Middle frontal gyrus (tissue), 1 donor: ENCODE measurements at regions not wholly inside any gene's neighbourhood (a gene's known extent, or its start where the extent isn't known, plus 50 kb on each side); places are given as distances from the start of the nearest gene placed in this dataset.
A peak's percentile ranks its signal among the peaks of the same experiment; 100 is the strongest.
"Not testable (repeated sequence)": the region's sequence is repeated elsewhere in the genome, so short reads cannot be mapped to it uniquely, and the experiment has no call there.

Experiments
- DNase-seq: peaks from one replicate; pipeline ENCODE4 v3.0.0-alpha.2; 2015; ENCODE audit warnings: low spot score; ENCODE audit errors: extremely low spot score

DNA sequence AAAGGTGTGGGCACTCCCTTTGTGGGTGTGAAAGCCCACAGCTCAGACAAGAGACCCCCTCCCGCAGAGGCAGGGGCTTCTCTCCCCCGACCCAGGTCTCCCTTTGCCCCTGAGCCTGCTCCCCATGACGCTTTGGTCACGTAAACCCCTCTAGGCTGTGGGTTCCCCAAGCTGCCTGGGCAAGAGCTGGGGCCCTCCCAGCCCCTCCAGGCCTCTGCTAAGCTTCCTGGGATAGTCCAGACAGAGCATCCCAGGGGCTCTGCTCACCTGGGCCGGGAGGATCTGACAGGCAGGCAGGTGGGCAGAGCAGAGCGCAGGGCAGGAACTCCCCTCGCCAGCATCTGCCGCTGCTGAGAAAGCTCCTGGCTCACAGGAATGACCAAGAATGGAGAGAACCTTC lies 177.3 kb downstream of the BANP start:
- DNase-seq: no peak

DNA sequence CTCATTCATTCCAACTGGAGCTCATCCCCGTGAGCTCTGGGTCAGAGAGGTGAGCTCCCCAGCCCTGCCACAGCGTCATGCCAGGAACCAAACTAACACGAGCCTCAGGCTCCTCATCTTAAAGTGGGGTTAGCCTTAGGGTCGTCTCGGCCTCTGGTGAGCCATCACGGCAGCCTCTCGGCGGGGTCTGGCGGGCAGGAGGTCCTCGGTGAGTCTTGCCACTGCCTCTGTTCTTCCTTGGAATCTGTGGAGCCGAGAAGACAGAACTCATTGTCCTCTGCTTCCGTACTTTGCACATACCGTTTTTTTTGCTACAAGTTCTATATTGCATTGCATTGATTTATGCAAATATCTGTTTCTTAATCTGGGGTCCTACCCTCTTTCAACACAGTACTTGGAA lies 177.9 kb downstream of the BANP start:
- DNase-seq: not testable (repeated sequence)

DNA sequence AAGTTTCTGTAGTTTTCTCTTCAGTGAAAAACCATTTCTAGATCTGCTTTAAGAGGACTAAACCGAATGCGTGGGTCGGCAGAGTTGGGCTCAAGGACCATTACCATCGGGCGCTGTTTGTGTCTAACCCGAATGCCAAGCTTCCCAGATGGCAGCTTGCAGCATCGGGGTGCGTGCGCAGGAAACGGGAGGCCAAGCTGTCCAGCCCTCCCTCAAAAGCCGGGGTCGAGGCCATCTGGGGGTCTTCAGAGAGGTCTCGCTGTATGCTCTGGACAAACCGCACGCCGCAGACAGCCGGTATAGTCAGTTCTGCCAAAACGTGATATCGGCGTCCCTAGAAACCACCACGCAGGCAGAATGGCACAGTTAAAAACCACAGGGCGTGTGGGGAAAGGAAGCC lies 178.8 kb downstream of the BANP start:
- no peak for DNase-seq

DNA sequence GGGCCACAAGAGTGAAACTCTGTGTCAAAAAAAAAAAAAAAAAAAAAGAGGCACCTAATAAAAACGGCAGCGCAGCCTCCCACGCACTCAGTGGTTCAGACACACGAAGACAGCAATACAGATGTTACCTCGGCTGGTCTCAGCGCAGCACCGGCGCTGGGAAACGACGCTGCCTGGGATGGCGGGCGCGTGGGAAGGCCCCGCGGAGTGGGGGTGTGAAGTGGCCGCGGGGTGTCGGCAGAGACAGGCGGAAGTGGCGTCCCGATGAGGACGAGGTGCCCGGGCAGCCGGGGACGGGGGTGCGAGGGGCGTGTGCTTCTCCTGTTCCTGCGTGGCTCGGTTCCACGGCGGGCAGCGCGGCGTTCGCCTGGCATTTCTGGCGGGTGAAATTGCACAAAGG lies 179.4 kb downstream of the BANP start:
- DNase-seq: no peak

DNA sequence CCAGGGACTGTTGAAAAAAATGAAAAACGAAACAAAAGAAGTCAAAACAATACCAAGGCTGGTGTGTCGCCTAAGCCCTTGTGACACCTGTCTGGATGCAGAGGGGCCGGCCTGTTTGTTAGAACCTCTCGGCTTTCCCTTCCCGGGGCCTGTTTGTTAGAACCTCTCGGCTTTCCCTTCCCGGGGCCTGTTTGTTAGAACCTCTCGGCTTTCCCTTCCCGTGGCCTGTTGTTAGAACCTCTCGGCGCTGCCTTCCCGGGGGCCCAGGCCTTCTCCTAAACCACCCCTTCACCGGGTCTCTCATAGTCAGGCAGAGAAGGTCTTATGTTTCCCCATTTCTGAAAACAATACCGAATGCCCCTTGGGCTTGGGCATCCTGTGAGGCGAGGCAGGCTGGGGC lies 180.0 kb downstream of the BANP start:
- DNase-seq: no peak

DNA sequence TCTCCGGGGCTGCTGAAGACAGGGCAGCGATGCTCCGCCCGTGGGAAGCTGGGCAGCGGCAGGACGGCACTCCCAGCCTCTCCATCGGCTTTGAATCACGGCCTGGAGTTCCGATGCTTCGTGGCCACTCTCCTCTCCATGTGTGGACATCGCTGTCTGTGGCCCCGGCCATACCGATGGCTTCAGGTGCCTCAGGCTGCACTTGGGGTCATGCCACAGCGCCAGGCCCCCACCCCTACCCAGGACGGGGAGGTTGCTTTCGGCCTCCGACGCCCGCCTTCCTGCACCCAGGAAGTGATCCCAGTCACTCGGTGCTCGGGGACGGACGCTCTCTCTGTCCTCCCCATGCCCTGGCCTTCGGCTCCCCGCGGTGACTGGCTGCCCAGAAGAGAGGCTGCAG lies 180.7 kb downstream of the BANP start:
- DNase-seq: no peak

DNA sequence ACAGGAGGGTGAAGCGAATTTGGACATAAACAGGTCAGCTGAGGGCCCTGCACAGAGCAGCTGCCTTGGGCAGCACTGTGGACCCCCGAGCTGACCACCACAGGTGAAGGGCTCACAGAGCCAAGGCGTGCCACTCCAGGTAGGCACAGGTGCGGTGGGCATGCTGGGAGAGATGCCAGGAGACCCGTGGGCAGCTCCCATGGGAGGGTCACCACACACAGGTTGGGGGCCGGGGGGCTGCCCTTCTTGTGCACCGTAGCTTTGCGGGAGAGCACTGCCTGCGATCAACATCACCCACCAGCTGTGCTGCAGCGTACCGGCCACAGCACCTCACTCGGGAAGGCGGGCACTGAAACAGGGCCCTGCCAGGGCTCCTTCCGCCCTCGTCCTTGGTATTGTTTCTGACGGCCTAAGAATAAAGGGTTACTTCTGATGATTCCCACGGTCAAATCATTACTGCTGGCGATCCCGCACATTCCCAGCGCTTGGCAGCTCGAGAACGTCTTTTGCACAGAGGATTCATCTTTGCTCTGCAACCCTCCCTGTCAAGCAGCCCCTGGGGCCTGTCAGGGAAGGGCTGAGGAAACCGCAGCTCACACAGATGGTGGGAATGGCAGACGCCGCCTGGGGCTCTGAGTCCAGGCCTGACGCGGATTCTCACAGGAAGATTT lies 181.7 kb downstream of the BANP start:
- no peak for DNase-seq

DNA sequence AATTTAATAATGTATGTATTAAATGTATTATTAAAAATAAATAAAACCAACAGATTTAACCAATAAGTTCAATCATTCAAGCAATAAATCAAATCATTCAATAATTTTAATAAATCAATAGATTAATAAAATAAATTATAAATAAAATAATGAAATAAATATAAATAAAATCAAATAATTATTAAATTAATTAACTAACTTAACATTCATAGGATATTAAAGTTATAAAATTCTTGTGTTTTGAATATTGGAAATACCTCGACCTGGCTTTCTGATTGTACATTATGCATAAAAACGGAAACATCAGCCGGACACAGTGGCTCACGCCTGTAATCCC lies 182.2 kb downstream of the BANP start:
- DNase-seq: no peak

DNA sequence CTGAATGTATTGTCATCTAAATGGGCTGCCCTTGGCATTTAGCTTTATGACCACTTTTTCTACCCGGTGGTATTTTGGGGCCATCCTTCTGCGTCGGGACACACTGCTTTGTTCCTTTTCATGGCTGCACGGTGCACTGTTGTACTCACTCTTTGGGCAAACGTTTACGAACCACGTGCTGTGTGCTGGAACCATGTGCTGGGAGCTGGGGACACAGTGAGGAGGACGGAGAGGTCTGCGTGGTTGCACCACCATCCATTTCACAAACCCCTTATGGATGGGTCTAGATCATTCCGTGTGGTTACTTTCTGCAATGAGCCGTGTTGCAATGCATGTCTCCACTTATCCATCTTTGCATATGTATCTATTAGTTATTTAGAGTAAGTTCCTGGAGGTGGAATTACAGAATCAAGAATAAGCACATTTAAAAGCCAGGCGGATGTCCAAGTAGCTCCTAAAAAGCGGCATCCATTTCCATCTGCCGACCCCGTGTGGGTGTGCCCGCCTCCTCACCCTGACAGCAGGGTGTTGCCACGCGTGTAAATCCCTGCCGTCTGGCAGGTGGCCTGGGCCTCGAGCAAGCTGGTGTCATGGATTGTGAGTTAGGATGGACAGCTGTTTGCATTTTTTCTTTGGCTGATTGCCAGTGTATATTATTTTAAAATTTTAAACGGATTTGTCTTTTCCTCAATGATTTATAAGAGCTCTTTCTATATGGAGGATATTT lies 183.1 kb downstream of the BANP start:
- DNase-seq: not testable (repeated sequence)

DNA sequence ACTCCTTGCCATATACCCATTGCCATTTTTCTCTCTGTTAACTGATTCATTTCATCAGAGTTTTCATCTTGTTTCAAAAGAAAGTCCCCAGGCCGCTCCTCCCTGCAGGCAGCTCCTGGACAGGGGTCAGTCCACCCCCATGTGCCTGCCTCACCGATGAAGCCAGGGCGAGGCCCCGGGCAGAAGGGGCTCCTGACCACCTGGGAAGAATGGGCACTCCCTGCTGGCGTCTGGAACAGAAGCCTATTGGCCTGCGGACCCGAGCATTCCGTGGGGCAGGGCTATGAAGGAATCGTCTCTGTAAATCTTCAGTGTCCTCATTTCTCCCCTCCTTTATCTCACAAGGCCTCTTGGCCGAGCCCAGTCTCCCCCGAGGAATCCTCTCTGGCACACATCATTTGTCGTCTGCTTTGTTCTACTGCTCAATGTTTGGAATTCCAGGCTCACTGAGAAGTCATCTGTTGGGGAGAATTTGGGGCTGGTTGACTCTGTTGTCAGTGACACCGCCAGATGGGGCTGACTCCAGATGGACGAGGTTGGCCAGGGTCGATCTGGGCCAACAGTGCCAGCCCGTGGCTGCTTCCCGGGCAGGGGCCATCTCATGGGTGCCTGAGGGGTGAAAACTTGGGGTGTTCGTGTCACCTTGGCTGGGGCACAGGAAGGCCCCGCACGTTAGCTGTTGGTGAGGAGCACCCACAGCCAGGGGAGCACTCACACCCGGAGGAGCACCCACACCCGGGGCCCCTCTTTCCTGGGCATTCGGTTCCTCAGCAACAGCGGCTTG lies 183.9 kb downstream of the BANP start:
- DNase-seq: not testable (repeated sequence)

DNA sequence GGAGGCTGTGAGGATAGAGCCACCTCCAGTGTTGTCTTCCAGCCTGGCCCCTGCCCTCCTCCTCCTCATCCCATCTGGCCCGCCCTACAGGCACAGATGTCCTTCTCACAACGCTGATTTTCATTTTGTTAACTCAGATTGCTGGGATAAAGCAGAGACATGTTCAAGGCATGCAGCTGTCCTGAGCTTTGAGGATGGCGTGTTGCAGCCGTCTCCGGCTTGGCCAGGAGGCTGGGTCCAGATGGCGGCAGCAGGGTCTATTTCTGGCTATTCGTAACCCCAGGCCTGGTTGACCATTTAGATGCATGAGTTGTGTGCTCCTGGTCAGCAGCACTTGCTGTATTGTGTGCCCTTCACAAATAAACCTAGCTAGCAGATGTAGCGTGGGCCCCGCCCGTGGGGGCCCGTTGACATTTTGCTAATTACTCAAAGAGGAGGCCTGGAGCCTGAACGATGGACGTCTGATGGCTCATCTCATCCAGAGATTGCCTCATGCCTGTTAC lies 185.0 kb downstream of the BANP start:
- DNase-seq: peak; percentile 5

DNA sequence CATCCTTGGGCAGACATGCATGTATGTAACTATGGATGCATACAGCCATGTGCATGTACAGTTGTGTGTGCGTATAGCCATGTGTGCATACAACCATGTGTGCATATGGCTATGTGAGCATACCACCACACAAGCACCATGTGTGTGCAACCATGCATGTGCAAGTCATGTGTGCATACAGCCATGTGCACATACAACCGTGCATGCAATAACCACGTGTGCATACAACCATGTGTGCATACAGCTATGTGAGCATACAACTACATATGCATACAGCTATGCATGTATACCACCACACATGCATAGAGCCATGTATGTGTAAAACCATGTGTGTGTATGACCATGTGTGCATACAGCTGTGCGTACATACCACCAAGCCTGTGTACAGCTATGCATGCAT lies 185.7 kb downstream of the BANP start:
- DNase-seq: not testable (repeated sequence)

DNA sequence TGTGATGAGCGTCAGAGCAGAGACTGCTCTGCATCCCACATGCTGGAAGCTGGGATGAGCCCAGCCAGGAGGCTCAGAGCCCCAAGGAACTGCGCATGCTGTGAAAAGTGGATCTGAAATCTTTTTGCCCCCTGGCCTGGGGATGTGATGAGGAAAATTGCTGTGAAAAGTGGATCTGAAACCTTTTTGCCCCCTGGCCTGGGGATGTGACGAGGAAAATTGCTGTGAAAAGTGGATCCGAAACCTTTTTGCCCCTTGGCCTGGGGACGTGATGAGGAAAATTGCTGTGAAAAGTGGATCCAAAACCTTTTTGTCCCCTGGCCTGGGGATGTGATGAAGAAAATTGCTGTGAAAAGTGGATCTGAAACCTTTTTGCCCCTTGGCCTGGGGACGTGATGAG lies 187.9 kb downstream of the BANP start:
- not testable (repeated sequence) for DNase-seq

DNA sequence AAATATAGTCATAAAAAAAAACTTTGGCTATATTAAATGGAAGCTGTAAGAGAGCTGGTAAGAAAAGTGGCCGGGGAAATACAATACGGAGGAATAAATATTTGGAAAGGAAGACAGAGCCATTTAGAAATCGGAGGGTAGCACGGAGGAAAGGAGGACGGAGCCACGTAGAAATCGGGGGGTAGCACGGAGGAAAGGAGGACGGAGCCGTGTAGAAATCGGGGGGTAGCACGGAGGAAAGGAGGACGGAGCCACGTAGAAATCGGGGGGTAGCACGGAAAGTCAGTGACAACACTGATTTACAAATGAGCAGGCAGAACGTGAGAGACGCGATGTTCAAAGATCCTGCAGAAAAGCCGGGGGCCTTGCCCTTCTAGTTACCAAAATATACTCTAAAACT lies 189.0 kb downstream of the BANP start:
- not testable (repeated sequence) for DNase-seq

DNA sequence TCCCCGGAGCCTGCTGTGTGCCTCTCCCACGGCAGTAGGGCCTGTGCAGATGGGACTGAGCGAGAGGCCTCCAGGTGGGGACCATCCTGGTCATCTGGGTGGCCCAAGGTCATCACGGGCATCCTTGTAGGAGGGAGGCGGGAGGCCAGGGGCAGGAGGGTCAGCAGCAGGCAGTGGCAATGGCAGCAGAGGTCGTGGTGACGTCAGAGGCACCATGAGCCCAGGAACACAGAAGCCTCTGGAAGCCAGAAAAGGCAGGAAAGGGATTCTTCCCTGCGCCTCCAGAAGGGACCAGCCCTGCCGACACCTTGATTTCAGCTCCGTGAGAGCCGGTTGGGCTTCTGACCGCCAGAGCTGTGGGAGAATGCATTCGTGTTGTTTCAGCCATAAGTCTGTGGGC lies 190.3 kb downstream of the BANP start:
- no peak for DNase-seq

DNA sequence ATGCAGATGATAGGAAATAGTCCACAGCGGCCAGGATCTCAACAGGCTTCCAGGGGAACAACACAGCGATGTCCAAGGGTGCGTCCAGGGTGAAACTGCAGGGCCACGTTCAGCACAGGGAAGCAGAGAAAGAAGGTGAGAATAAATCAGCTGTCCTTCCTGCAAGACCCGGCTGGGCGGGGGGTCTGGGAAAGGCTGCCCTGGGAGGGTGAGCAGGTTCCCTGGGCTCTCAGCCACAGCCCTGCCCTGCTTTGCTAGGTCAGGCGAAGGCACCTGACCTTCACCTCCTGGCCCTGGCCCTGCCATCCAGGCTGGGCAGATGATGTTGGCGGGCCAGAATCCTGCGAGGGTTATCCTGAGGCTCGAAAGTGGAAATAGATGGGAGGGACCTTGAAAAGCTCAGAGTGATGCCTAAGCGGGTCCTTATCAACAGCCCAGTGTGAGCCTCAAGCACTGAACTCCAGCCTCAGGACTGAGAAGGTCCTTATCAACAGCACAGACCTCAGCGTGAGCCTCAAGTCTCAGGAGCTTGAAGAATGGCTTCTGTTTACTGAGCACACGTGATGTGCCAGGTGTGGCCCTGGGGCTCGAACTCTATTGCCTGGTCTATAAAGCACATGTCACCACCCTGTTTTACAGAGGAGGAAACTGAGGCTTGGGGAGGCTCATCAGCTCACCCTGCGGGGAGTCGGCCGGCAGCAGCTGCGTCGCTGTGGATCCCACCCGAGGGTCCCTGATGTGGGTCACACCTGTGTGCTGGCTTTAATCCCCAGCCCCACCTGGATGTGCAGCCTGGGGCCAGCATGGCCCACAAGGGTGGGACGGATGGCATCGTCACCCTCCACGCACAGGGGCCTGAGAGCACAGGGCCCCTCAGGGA lies 191.1 kb downstream of the BANP start:
- not testable (repeated sequence) for DNase-seq

DNA sequence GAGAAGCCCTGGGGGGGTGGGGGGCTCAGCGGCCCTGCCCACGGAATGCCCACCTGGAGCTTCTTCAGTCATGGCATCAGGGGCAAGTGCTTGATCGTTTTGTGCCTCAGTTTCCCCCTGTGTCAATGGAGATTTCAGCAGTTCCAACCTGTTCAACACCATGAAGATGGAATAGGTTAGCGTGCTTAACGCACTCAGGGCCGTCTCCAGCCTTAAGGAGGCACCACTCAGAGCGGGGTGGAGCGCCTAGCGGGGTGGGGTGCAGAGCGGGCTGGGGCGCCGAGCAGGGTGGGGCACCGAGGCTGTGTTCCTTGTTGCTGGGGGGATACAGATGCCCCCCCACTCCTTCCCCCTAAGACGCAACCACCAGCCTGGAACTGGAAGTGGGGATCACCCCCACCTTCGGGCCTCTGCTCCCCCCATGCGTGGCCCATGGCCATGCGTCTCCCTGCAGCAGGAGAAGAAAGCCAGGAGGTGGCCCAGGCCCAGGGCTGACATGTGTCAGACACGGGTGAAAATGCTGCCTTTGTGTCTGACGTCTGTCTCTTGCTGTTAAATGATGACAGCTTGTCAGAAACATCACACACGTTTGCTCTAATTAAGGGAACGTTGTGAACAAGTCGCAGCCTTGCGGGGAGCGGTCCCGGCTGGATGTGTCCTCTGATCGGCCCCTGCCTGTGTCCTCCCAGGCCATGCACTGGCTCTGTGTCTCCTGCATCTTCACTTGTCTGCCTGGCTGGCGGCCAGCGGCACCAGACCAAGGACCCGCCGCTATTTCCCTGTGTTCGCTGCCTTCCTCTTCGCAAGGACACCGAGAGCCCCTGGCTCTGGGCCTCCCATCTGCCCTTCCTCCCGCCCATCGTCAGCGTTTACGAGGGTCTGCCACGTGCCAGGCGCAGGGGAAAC lies 192.1 kb downstream of the BANP start:
- DNase-seq: not testable (repeated sequence)

DNA sequence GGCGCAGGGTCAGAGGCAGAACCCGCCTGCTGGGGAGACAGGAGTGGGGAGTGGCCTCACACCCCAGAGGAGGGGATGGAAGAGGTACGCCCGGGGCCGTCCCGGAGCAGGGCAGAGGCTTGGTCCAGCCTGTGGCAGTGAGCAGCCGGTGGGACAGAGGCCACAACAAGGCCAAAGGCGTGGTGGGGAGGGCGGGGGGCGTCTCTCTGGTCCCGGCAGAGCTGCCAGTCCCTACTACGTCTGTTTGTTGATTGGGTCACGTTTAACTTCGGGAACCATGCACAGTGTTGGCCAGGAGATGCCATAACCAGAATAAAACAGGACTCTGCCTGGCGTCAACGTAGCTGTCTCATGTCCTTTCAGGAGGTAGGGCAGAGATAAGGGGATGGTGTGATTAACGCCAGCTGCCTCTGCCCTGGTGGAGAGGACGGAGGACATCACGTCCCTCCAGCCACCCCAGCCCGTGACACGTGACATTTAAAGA lies 192.8 kb downstream of the BANP start:
- no peak for DNase-seq

DNA sequence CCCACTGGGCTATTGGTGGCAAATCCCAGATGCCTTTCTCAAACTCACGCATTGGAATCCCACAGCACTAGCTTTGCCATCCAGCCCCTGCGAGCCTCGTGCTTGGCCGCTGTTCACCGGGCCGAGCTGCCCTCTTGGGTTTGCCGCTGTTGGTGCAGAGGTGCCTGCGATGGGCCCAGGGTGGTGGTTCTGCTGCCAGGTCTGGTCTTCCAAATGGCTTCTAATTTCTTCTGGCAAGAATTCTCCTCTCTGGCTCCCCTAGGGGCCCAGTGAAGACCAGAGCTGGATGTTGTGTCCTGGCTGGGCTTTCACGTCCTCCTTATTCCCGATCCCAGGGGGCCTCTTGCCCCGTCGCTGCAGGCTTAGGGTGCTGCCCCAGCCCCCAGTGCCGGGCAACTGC lies 194.1 kb downstream of the BANP start:
- DNase-seq: not testable (repeated sequence)

DNA sequence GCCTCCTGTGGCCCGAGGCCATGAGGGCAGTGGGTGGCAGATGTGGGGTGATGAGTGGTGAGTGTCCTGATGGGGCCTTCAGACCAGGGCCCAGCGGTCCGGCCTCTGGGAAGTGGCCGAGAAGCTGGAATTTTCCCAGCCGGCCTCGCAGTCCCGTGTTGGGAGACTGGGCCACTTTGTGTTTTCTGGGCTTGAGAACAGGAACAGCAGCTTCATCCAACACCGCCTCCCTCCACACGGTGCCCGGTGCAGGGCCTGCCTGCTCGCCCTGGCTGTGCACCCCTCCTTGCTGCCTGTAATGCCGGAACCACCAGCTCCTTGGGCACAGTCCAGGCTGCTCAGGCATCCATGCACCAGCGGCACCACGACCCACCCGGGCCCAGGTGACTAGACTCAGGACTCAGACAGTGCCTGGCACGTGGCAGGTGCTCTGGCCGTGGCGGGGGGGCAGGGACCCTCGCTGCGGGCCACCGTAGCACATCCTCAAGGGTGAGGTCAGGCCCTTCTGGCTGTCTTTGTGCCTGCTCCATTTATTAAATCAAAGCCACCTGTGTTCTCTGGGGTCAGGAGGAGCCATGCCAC lies 194.7 kb downstream of the BANP start:
- DNase-seq: not testable (repeated sequence)
